WERI-Rb-1 (cell line): ENCODE measurements at regions not wholly inside any gene's neighbourhood (a gene's known extent, or its start where the extent isn't known, plus 50 kb on each side); places are given as distances from the start of the nearest gene placed in this dataset.
A peak's percentile ranks its signal among the peaks of the same experiment; 100 is the strongest.
"Not testable (repeated sequence)": the region's sequence is repeated elsewhere in the genome, so short reads cannot be mapped to it uniquely, and the experiment has no call there.

ENCODE experiments used
- DNase-seq: peaks from one replicate; pipeline ENCODE4 v3.0.0-alpha.2; 2020
- H3K27ac ChIP-seq: fragments of 250-450 bp; sonication (Bioruptor Pico); 2 replicates; pipeline ENCODE4 v1.5.1; 2020; ENCODE audit warnings: mild to moderate bottlenecking, moderate library complexity
- H3K27me3 ChIP-seq: fragments of 250-450 bp; sonication (Bioruptor Pico); 2 replicates; pipeline ENCODE4 v1.5.1; 2021; ENCODE audit warnings: mild to moderate bottlenecking, low read depth, moderate library complexity; ENCODE audit not compliant: insufficient read depth, severe bottlenecking
- H3K36me3 ChIP-seq: fragments of 250-450 bp; sonication (Bioruptor Pico); 2 replicates; pipeline ENCODE4 v1.5.1; 2020; ENCODE audit warnings: mild to moderate bottlenecking, moderate library complexity
- H3K4me3 ChIP-seq: 2 replicates; pipeline ENCODE4 v1.5.1; 2011; ENCODE audit warnings: low read depth, mild to moderate bottlenecking, control low read depth, low read length
- H3K9me3 ChIP-seq: fragments of 250-450 bp; sonication (Bioruptor Pico); 2 replicates; pipeline ENCODE4 v1.5.1; 2021; ENCODE audit warnings: mild to moderate bottlenecking, moderate library complexity; ENCODE audit not compliant: severe bottlenecking
- TF ChIP-seq, protein P1 (sequence below): IDR thresholded peaks from 2 replicates; pipeline ENCODE4 v1.5.1; 2011; ENCODE audit warnings: low read depth, mild to moderate bottlenecking, control low read depth, inconsistent platforms, low read length

DNA sequence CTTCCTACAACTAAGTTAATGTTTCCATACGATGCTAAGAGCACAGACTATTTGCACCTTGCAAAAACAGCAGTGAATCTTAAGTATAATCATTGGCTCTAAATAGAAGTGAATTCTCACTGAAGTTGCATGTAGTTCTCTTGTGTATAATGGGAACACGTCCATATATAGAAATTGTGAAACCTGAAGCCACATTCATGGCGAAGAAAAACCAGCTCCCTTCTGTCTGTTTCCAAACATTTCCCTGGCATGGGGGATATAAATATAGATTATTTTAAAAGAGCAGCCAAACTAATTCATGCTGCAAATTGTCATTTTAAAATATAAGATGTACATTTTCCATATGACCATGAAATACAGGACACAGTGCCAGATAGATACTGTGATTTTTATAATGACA, 71.1 kb downstream of the TRAM1L1 start:
- TF ChIP-seq, protein P1, sequence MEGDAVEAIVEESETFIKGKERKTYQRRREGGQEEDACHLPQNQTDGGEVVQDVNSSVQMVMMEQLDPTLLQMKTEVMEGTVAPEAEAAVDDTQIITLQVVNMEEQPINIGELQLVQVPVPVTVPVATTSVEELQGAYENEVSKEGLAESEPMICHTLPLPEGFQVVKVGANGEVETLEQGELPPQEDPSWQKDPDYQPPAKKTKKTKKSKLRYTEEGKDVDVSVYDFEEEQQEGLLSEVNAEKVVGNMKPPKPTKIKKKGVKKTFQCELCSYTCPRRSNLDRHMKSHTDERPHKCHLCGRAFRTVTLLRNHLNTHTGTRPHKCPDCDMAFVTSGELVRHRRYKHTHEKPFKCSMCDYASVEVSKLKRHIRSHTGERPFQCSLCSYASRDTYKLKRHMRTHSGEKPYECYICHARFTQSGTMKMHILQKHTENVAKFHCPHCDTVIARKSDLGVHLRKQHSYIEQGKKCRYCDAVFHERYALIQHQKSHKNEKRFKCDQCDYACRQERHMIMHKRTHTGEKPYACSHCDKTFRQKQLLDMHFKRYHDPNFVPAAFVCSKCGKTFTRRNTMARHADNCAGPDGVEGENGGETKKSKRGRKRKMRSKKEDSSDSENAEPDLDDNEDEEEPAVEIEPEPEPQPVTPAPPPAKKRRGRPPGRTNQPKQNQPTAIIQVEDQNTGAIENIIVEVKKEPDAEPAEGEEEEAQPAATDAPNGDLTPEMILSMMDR: no peak
- no peak for DNase-seq
- Histone ChIP-seq H3K4me3 (no peak overlapping the region), H3K36me3 (no peaks in the 10 kb centered on the region), H3K27ac (no peak overlapping the region), H3K9me3 (no peaks in the 10 kb centered on the region), H3K27me3 (no peaks in the 10 kb centered on the region)

DNA sequence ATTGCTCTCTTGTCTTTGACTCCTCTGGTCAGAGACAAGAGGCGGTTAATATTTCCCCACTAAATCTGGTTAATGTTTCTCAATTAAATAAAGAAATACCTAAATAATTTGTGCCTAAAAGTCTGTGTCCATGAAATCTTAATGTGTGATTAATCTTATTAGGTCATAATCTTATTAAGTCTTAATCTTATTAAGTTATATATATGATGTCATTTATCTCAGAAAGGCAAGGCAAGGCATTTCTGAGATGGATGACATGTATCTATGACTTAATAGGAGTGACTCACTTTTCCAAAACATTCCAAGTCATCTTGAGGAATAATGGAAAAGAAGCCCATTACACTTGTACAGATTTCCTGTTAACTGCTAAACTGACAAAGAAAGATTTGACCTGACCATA, 74.7 kb downstream of the TRAM1L1 start:
- Histone ChIP-seq H3K4me3 (no peak overlapping the region), H3K9me3 (no peaks in the 10 kb centered on the region), H3K27me3 (no peaks in the 10 kb centered on the region), H3K27ac (no peak overlapping the region), H3K36me3 (no peaks in the 10 kb centered on the region)
- DNase-seq: no peak
- TF ChIP-seq, protein P1: no peak

DNA sequence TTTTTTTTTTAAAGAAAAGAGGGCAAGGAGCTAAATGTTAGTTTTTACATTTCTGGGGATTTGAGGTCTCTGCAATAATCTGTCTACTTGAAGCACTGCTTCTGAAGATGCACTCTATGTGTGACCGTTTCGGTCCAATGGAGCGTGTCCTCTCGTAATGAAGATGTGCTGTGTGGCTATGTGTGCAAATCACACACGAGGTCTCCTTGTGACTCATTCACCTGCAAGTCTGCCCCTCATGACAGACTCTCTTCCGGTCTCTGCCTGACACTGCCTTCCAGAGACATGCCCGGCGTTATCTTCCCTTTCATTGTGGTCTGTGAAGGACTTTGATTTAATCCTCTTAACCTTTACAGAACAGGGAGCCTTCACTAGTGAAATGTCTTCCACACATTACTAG, 84.3 kb downstream of the TRAM1L1 start:
- H3K27ac ChIP-seq: no peak overlapping the region
- peak; percentile 81 for DNase-seq
- no peaks in the 10 kb centered on the region for H3K9me3 ChIP-seq
- H3K27me3 ChIP-seq: no peaks in the 10 kb centered on the region
- TF ChIP-seq, protein P1: no peak
- H3K36me3 ChIP-seq: no peaks in the 10 kb centered on the region
- H3K4me3 ChIP-seq: no peak overlapping the region

DNA sequence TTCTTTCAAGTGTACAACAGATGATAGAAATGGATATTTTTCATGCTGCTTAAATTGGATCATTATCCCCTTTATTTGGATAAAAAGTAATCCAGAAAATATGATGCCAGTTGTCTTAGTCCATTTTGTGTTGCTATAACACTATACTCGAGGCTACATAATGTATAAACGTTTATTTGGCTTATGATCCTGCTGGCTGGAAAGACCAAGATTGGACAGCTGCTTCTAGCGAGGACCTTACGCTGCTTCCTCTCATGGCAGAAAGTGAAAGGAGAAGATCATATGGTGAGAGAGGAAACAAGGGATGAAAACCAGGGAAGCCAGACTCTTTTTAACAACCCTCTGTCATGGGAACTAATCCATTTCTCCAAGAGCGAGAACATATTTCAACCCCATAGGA, 102.7 kb downstream of the TRAM1L1 start:
- Histone ChIP-seq H3K9me3 (no peaks in the 10 kb centered on the region), H3K4me3 (no peak overlapping the region), H3K27me3 (no peaks in the 10 kb centered on the region), H3K36me3 (no peaks in the 10 kb centered on the region), H3K27ac (no peak overlapping the region)
- TF ChIP-seq, protein P1: no peak
- DNase-seq: no peak

DNA sequence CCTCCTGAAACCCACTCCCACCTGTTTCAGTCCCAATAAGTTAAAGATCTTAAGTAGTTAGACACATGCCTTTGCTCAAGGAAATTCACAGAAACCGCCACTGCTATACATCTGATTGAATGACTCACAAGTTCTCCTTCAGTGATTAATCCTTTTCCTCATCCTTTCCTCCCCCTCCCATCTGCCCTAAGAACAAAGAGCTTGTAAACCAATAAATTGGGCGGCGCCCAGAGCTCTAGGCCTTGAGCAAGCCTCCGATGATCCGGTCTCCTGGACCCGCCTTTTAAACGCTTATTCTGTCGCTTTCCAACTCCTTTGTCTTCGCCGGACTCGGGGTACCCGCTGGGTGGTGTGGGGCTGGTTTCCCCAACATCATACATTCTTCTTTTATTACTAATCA, 104.9 kb downstream of the TRAM1L1 start:
- not testable (repeated sequence) for H3K4me3 ChIP-seq, H3K27me3 ChIP-seq, H3K36me3 ChIP-seq, H3K9me3 ChIP-seq, H3K27ac ChIP-seq
- peak; percentile 75 for DNase-seq

DNA sequence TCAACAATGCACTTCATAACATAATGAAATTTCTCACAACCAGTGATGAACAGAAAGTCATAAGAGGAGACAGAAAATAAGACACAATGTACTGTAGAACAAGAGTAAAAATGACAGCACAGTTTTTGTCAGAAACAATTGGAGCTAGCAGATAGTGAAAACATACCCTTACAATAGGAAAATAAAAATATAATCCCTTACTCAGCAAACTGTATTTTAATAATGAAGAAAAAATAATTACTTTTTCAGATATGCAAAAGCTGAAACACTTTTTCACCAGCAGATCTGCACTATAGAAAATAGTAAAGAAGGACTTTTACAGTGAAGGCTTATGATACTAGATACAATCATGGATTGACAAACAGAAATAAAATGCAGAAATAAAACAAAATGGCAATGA, 126.3 kb downstream of the TRAM1L1 start:
- H3K36me3 ChIP-seq: no peaks in the 10 kb centered on the region
- DNase-seq: no peak
- H3K27ac ChIP-seq: no peak overlapping the region
- TF ChIP-seq, protein P1: no peak
- no peak overlapping the region for H3K4me3 ChIP-seq
- H3K27me3 ChIP-seq: no peaks in the 10 kb centered on the region
- H3K9me3 ChIP-seq: no peaks in the 10 kb centered on the region

DNA sequence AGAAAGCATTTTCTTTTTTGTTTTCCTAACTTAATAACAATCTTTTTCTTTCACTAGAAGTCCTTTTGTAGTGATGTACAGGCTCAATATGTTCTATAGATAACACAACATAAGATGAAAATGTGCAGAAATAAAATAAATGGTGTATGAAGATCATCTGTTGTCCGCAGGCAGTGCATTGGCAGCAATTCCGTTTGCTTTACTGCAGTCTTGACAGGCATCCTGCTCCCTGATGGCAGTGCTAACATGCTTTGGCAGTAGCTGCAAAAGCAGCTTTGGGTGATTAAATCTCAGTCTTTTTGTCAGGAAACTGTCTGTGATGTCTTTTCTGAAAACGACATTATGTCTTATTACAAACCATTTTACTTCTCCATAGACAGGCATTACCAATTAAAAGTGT, 131.4 kb downstream of the TRAM1L1 start:
- H3K27ac ChIP-seq: no peak overlapping the region
- TF ChIP-seq, protein P1: no peak
- no peak overlapping the region for H3K4me3 ChIP-seq
- no peaks in the 10 kb centered on the region for H3K27me3 ChIP-seq
- peak; percentile 25 for DNase-seq
- H3K9me3 ChIP-seq: no peaks in the 10 kb centered on the region
- no peaks in the 10 kb centered on the region for H3K36me3 ChIP-seq
